SU-DHL-6 (cell line): ENCODE measurements at regions not wholly inside any gene's neighbourhood (a gene's known extent, or its start where the extent isn't known, plus 50 kb on each side); places are given as distances from the start of the nearest gene placed in this dataset.
"Not testable (repeated sequence)": the region's sequence is repeated elsewhere in the genome, so short reads cannot be mapped to it uniquely, and the experiment has no call there.

Experiments used
- H2AFZ ChIP-seq: fragments of 200-600 bp; sonication (generic); 2 replicates; pipeline ENCODE4 v1.6.1; 2014; ENCODE audit warnings: low read depth, mild to moderate bottlenecking, moderate library complexity, mixed read lengths, antibody characterized with exemption, low read length; ENCODE audit not compliant: severe bottlenecking
- H3F3A ChIP-seq: fragments of 200-600 bp; shearing (Covaris generic); 2 replicates; pipeline ENCODE4 v1.6.0; 2016; ENCODE audit warnings: antibody characterized with exemption, mild to moderate bottlenecking; ENCODE audit not compliant: insufficient read depth
- H3K27ac ChIP-seq: fragments of 200-600 bp; sonication (generic); 2 replicates; pipeline ENCODE4 v1.5.1; 2016; ENCODE audit warnings: low read depth, mild to moderate bottlenecking, low read length, moderate library complexity, mixed read lengths
- H3K27me3 ChIP-seq: fragments of 200-600 bp; sonication (generic), shearing (Covaris generic); 2 replicates; pipeline ENCODE4 v1.6.0; 2014; ENCODE audit warnings: mild to moderate bottlenecking, low read length
- H3K36me3 ChIP-seq: fragments of 200-600 bp; sonication (generic); 2 replicates; pipeline ENCODE4 v1.6.1; 2014; ENCODE audit warnings: mild to moderate bottlenecking, low read length, mixed read lengths
- H3K4me2 ChIP-seq: fragments of 300-600, 200-600 bp; shearing (Covaris generic), sonication (generic); 2 replicates; pipeline ENCODE4 v1.6.0; 2014; ENCODE audit warnings: low read length, low read depth, mild to moderate bottlenecking; ENCODE audit not compliant: poor library complexity, severe bottlenecking
- H3K4me3 ChIP-seq: fragments of 200-600 bp; sonication (generic); 2 replicates; pipeline ENCODE4 v1.5.1; 2014; ENCODE audit warnings: antibody characterized with exemption, low read length, mild to moderate bottlenecking, mixed read lengths; ENCODE audit not compliant: insufficient read depth, poor library complexity, severe bottlenecking
- H3K79me2 ChIP-seq: fragments of 200-600 bp; sonication (generic); 2 replicates; pipeline ENCODE4 v1.6.1; 2014; ENCODE audit warnings: mild to moderate bottlenecking, low read length, moderate library complexity; ENCODE audit not compliant: insufficient read depth
- H3K9ac ChIP-seq: fragments of 200-600 bp; sonication (generic); 2 replicates; pipeline ENCODE4 v1.7.0; 2014; ENCODE audit warnings: mild to moderate bottlenecking, low read length
- H3K9me2 ChIP-seq: fragments of 200-600 bp; sonication (generic); replicated peaks from 2 replicates; pipeline ENCODE4 v1.6.1; 2014; ENCODE audit warnings: low read length; ENCODE audit not compliant: insufficient read depth
- H3K9me3 ChIP-seq: fragments of 200-600 bp; sonication (generic); 2 replicates; pipeline ENCODE4 v1.6.1; 2014; ENCODE audit warnings: low read length, mixed read lengths; ENCODE audit not compliant: insufficient read depth
- H4K20me1 ChIP-seq: fragments of 200-600 bp; sonication (generic); 2 replicates; pipeline ENCODE4 v1.6.1; 2014; ENCODE audit warnings: low read depth, mild to moderate bottlenecking, antibody characterized with exemption, low read length, moderate library complexity, mixed read lengths
- EZH2phosphoT487 ChIP-seq: fragments of 200-600 bp; sonication (generic), shearing (Covaris generic); conservative IDR thresholded peaks from 2 replicates; pipeline ENCODE4 v1.6.1; 2018; ENCODE audit warnings: mild to moderate bottlenecking, antibody characterized with exemption, low read length, moderate library complexity, mixed read lengths
- TF ChIP-seq, protein P1 (sequence below): fragments of 200-600 bp; sonication (generic); IDR thresholded peaks from one replicate; pipeline ENCODE4 v1.5.1; 2017; ENCODE audit warnings: antibody characterized with exemption, mild to moderate bottlenecking, low read length, moderate library complexity; ENCODE audit not compliant: insufficient read depth, poor library complexity, severe bottlenecking

DNA sequence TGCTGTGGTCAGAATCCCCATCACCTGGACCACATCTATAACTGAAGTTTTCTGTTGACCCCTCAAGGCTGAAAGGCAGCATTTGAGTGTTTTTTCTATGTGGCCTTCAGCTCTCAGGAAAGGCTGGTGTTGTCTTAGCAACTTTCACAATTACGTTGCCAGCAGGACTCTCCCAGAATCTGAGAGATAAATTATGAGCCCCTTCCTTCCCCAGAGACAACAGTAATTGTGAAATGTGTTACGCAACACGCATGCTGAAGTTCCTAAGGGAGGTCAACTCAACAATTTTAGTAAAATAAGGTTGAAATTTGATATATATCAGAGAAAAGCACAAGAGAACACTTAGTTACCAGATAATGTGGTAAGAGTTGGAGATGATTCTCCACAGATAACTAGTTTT lies 216.5 kb upstream of the SLC8A1 start:
- Histone ChIP-seq H3K9me3 (no peaks in the 10 kb centered on the region), H3K27ac (no peak overlapping the region), H2AFZ (no peak overlapping the region), H3K9ac (no peak overlapping the region), H4K20me1 (no peaks in the 10 kb centered on the region), H3K27me3 (no peaks in the 10 kb centered on the region), H3K4me3 (no peak overlapping the region), H3F3A (no peaks in the 10 kb centered on the region), H3K9me2 (no peaks in the 10 kb centered on the region; the same call in 1 of the 2 replicates), H3K4me2 (no peak overlapping the region), H3K79me2 (no peaks in the 10 kb centered on the region), H3K36me3 (no peaks in the 10 kb centered on the region)
- TF ChIP-seq, protein P1, sequence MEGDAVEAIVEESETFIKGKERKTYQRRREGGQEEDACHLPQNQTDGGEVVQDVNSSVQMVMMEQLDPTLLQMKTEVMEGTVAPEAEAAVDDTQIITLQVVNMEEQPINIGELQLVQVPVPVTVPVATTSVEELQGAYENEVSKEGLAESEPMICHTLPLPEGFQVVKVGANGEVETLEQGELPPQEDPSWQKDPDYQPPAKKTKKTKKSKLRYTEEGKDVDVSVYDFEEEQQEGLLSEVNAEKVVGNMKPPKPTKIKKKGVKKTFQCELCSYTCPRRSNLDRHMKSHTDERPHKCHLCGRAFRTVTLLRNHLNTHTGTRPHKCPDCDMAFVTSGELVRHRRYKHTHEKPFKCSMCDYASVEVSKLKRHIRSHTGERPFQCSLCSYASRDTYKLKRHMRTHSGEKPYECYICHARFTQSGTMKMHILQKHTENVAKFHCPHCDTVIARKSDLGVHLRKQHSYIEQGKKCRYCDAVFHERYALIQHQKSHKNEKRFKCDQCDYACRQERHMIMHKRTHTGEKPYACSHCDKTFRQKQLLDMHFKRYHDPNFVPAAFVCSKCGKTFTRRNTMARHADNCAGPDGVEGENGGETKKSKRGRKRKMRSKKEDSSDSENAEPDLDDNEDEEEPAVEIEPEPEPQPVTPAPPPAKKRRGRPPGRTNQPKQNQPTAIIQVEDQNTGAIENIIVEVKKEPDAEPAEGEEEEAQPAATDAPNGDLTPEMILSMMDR, result no peak
- no peak for TF ChIP-seq EZH2phosphoT487

DNA sequence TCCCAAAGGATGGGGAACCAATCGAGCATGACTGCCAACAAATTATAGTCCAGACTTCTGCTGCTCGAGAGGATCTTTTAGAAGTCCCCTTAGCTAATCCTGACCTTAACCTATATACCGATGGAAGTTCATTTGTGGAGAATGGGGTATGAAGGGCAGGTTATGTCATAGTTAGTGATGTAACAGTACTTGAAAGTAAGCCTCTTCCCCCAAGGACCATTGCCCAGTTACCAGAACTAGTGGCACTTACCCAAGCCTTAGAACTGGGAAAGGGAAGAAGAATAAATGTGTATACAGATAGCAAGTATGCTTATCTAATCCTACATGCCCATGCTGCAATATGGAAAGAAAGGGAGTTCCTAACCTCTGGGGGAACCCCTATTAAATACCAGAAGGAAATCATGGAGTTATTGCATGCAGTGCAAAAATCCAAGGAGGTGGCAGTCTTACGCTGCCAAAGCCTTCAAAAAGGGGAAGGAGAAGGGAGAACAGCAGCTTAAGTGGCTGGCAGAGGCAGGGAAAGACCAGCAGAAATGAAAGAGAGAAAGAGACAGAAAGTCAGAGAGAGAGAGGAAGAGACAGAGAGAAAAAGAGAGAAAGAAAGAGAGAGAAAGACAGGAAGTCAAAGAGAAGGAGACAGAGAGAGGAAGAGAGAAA lies 224.4 kb upstream of the SLC8A1 start:
- H3K36me3 ChIP-seq, H3K4me3 ChIP-seq, H3K27me3 ChIP-seq, H4K20me1 ChIP-seq, H3K9ac ChIP-seq, H3K9me3 ChIP-seq, H3F3A ChIP-seq, H2AFZ ChIP-seq, H3K4me2 ChIP-seq, H3K9me2 ChIP-seq, H3K79me2 ChIP-seq, H3K27ac ChIP-seq: not testable (repeated sequence)

DNA sequence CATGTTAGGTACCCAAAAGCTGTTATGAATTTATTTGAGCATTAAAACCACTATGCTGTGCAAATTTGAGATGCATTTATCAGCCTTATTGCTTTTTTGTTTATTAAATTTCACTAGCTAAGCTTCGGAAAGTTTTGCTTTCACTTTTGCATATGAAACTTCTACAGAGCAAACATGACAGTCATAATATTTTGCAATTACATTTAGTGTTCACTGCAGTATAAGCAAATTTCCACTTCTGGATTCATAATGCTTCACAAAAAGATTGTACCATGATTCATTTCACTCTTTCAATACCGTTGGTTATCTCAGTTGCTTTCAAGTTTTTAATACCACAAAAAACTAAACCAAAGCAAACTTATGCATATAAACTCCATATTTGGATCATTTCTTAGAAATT lies 228.7 kb upstream of the SLC8A1 start:
- H4K20me1 ChIP-seq, result no peaks in the 10 kb centered on the region
- no peak overlapping the region for H3K27ac ChIP-seq
- H3K36me3 ChIP-seq, result no peaks in the 10 kb centered on the region
- no peaks in the 10 kb centered on the region for H3F3A ChIP-seq
- no peaks in the 10 kb centered on the region for H3K9me3 ChIP-seq
- H3K9ac ChIP-seq, result no peak overlapping the region
- H3K79me2 ChIP-seq, result no peaks in the 10 kb centered on the region
- H3K4me2 ChIP-seq, result no peak overlapping the region
- no peaks in the 10 kb centered on the region for H3K27me3 ChIP-seq
- H3K9me2 ChIP-seq, result no peaks in the 10 kb centered on the region
- no peak overlapping the region for H3K4me3 ChIP-seq
- no peak overlapping the region for H2AFZ ChIP-seq
- TF ChIP-seq EZH2phosphoT487, result no peak
- TF ChIP-seq, protein P1, result no peak

DNA sequence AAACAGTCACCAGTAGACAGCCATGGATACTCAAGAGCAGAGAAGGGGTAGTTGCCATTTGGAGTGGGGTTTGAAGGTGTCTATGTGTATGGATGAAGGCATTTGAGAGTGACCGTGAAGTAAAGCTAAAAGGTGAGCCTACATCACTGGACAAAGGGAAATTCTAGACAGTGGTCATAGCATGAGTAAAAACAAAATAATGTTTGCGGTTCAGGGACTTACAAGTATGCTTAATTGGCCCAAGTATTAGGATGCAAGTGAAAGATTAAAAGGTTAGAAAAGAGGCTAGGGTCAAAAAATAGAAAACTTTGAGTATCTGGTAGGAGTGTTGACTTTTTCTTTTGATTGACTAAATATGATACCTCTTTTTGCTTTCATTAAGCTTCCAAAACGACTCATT lies 238.1 kb upstream of the SLC8A1 start:
- Histone ChIP-seq H3K9ac (no peak overlapping the region), H3K27ac (no peak overlapping the region), H3K4me2 (no peak overlapping the region), H4K20me1 (no peaks in the 10 kb centered on the region), H3K79me2 (no peaks in the 10 kb centered on the region), H3K4me3 (no peak overlapping the region), H3K9me3 (no peaks in the 10 kb centered on the region), H3F3A (no peaks in the 10 kb centered on the region), H3K9me2 (no peaks in the 10 kb centered on the region), H3K36me3 (no peaks in the 10 kb centered on the region), H2AFZ (no peak overlapping the region), H3K27me3 (no peaks in the 10 kb centered on the region)
- TF ChIP-seq, protein P1, result no peak
- no peak for TF ChIP-seq EZH2phosphoT487
